GM18505 (cell line): ENCODE measurements at regions not wholly inside any gene's neighbourhood (a gene's known extent, or its start where the extent isn't known, plus 50 kb on each side); places are given as distances from the start of the nearest gene placed in this dataset.

Source experiments
- ATAC-seq: cut with Tn5 transposase; IDR thresholded peaks from one replicate; pipeline ENCODE4 v1.9.1; 2021; ENCODE audit not compliant: unreplicated experiment
- POLR2A ChIP-seq: IDR thresholded peaks from 4 replicates; pipeline ENCODE4 v1.6.1; 2011; ENCODE audit warnings: borderline replicate concordance; ENCODE audit not compliant: insufficient read depth, insufficient read length; ENCODE audit errors: extremely low read depth

GRCh38 chr1:187627516-187627915 is 798.8 kb downstream of the PLA2G4A start:
- ATAC-seq, result no peak

GRCh38 chr1:187629075-187629474 is 800.3 kb downstream of the PLA2G4A start:
- ATAC-seq, result no peak
- no peak for TF ChIP-seq POLR2A

More at GRCh38 chr1:187627516-187627915, 798.8 kb downstream of the PLA2G4A start:
- no peak for TF ChIP-seq POLR2A

GRCh38 chr1:187630653-187631380 is 802.1 kb downstream of the PLA2G4A start:
- no peak for TF ChIP-seq POLR2A
- ATAC-seq, result no peak

- TF ChIP-seq POLR2A, result no peak
- ATAC-seq, result no peak
Observed at GRCh38 chr1:187631381-187631675, 802.6 kb downstream of the PLA2G4A start.

GRCh38 chr1:187631984-187632383 is 803.2 kb downstream of the PLA2G4A start:
- TF ChIP-seq POLR2A, result no peak
- ATAC-seq, result no peak

GRCh38 chr1:187634940-187635339 is 806.2 kb downstream of the PLA2G4A start:
- ATAC-seq, result no peak
- TF ChIP-seq POLR2A, result no peak

- no peak for ATAC-seq
- no peak for TF ChIP-seq POLR2A
Observed at GRCh38 chr1:187638733-187639434, 810.1 kb downstream of the PLA2G4A start.

- no peak for ATAC-seq
- TF ChIP-seq POLR2A, result no peak
Observed at GRCh38 chr1:187641015-187641414, 812.3 kb downstream of the PLA2G4A start.

- ATAC-seq, result no peak
- no peak for TF ChIP-seq POLR2A
Observed at GRCh38 chr1:187641463-187641862, 812.7 kb downstream of the PLA2G4A start.

GRCh38 chr1:187641907-187642306 is 813.2 kb downstream of the PLA2G4A start:
- TF ChIP-seq POLR2A, result no peak

GRCh38 chr1:187645651-187646050 is 816.9 kb downstream of the PLA2G4A start:
- no peak for ATAC-seq
- no peak for TF ChIP-seq POLR2A

More at GRCh38 chr1:187641907-187642306, 813.2 kb downstream of the PLA2G4A start:
- no peak for ATAC-seq

GRCh38 chr1:187646536-187647107 is 817.9 kb downstream of the PLA2G4A start:
- TF ChIP-seq POLR2A, result no peak
- no peak for ATAC-seq

- no peak for TF ChIP-seq POLR2A
- no peak for ATAC-seq
Observed at GRCh38 chr1:187648091-187648490, 819.3 kb downstream of the PLA2G4A start.

GRCh38 chr1:187654635-187655034 is 825.9 kb downstream of the PLA2G4A start:
- no peak for TF ChIP-seq POLR2A
- no peak for ATAC-seq
